Sigmoid colon (tissue), 4 donors: ENCODE measurements at regions not wholly inside any gene's neighbourhood (a gene's known extent, or its start where the extent isn't known, plus 50 kb on each side); places are given as distances from the start of the nearest gene placed in this dataset.

ENCODE experiments used
- EP300 ChIP-seq, 4 donors: sonication (generic); formaldehyde crosslinking; IDR thresholded peaks; one replicate each; pipeline ENCODE4 v1.6.1; 2017; ENCODE audit warnings: antibody characterized with exemption in 4 of 4
- POLR2A ChIP-seq, 2 donors: fragments of 450-650 bp; IDR thresholded peaks; one replicate each; pipeline ENCODE4 v1.6.1; 2016; ENCODE audit warnings: antibody characterized with exemption in 2 of 2, mild to moderate bottlenecking in 2 of 2, moderate library complexity in 2 of 2
- TF ChIP-seq, protein P1 (sequence below), 4 experiments: fragments of 450-650 bp in 3 of 4; fragments of 200-600 bp in 1 of 4; IDR thresholded peaks; one replicate each; pipeline ENCODE4 v1.5.1; 2016 to 2019; ENCODE audit warnings: antibody characterized with exemption in 4 of 4, mild to moderate bottlenecking in 3 of 4, moderate library complexity in 2 of 4

- TF ChIP-seq EP300 (IDR thresholded peaks at IDR 0.05) (no peak), POLR2A (IDR thresholded peaks at IDR 0.05) (no peak)
- TF ChIP-seq, protein P1, sequence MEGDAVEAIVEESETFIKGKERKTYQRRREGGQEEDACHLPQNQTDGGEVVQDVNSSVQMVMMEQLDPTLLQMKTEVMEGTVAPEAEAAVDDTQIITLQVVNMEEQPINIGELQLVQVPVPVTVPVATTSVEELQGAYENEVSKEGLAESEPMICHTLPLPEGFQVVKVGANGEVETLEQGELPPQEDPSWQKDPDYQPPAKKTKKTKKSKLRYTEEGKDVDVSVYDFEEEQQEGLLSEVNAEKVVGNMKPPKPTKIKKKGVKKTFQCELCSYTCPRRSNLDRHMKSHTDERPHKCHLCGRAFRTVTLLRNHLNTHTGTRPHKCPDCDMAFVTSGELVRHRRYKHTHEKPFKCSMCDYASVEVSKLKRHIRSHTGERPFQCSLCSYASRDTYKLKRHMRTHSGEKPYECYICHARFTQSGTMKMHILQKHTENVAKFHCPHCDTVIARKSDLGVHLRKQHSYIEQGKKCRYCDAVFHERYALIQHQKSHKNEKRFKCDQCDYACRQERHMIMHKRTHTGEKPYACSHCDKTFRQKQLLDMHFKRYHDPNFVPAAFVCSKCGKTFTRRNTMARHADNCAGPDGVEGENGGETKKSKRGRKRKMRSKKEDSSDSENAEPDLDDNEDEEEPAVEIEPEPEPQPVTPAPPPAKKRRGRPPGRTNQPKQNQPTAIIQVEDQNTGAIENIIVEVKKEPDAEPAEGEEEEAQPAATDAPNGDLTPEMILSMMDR (IDR thresholded peaks at IDR 0.05), result no peak
Measured at GRCh38 chr4:163748449-163748848, 254.0 kb downstream of the TMA16 start.
